Left renal cortex interstitium (tissue), 4 donors: ENCODE measurements at regions not wholly inside any gene's neighbourhood (a gene's known extent, or its start where the extent isn't known, plus 50 kb on each side); places are given as distances from the start of the nearest gene placed in this dataset.
"Not testable (repeated sequence)": the region's sequence is repeated elsewhere in the genome, so short reads cannot be mapped to it uniquely, and the experiment has no call there.

ENCODE experiments used
- DNase-seq, 4 donors: peaks; one replicate each; pipeline ENCODE4 v3.0.0-alpha.2; 2013; ENCODE audit warnings: low read depth in 4 of 4, low spot score in 2 of 4, missing footprints in 1 of 4

DNA sequence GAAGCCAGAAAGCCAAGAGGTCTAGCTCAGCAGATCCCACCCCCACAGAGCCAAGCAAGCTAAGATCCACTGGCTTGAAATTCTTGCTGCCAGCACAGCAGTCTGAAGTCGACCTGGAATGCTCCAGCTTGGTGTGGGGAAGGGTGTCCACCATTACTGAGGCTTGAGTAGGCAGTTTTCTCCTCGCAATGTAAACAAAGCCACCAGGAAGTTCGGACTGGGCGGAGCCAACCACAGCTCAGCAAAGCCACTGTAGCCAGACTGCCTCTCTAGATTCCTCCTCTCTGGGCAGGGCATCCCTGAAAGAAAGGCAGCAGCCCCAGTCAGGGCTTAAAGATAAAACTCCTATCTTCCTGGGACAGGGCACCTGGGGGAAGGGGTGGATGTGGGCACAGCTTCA, 495.0 kb upstream of the GYPC start:
- not testable (repeated sequence) for DNase-seq

DNA sequence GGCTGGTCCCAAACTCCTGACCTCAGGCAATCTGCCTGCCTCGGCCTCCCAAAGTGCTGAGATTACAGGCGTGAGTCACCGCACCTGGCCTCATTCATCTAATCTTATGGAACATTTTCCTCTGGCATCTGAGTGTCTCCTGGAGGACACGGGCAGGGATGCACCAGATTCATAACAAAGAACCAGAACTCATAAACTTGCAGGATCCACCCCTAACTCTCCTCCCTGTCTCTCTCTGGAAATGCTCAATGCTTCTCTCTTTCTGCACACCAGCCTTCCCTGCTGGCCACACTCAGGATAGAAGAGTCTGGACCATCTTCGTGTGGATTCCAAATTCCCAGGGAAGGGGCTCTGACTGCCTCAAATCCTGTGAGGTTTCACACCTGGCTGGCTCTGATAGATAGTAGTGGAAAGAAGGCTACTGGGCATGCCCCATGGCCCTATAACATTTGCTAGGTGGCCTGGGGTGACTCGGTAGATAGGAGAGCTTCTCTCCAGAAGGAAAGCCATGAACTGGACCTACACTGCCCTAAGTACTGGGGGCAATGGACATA, 483.2 kb upstream of the GYPC start:
- DNase-seq, result no peak

DNA sequence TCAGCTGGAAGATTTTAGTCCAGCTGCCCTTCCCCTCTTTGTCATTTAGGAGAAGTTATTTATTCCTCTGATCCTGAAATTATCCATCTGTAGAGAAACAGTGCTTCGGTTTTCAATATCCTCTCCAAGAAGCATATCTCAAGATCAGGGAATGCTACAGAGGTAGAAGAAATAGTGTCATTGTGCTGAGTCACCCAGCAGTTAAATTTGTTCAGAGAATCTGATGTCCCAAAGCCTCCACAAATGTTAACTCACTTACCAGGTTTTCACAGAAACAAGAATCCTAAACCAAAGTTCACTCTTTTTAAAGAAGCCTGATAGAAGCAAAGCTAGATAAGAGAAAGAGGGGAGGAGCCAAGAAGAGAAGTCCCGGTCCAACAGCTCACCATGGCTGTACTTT, 480.7 kb upstream of the GYPC start:
- DNase-seq, result no peak

DNA sequence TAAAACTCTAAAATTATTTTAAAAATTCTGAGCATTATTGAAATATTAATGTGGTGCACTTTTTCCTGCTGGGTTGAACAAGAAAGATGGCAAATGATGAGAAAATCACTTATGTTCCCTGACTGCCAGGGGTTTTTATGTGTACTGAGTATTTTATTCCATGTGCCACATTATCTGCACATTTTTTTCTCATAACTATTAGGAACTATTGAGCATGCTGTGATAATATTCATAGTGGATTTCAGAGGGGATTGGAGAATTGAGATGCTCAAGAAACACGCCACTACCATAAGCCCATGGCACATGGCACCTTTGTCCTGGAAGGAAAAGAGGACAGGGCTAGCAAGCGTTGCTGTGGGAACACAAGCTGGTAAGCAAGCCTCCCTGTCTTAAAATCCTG, 478.5 kb upstream of the GYPC start:
- no peak for DNase-seq

DNA sequence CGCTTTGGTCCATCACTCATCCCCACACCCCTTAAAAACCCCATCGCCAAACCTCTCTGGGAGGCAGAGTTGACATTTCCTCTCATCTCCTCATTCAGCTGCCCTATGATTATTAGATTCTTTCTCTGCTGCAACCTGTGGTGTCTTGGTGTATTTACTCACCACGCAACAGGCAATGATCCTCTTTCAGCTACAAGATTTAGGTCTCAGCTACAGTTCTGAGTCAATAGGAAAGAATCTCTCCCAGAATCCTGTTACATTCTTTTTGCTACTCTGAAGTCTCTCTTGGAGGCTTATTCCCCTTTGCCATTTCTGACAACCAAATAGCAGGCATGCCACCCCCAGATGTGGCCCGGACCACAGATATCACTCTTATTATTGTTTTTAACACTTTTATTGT, 468.3 kb upstream of the GYPC start:
- no peak for DNase-seq

DNA sequence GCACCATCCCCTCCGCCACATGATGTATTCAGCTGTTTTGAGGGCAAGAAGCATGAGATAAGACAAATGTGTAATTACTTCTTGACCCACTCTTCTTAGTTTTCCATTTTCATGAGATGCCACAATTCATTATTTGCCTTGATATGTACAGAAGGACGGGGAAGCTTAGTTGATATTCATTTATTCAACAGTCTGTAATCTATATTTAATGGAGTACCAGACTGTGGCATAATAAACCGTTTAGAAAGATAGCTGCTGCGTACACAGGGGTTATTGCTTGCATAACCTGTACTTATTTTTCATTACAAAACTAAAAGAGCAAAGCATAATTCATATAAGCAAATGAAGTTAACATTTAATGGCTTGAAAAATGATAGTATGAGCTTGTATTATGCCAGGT, 466.4 kb upstream of the GYPC start:
- no peak for DNase-seq

DNA sequence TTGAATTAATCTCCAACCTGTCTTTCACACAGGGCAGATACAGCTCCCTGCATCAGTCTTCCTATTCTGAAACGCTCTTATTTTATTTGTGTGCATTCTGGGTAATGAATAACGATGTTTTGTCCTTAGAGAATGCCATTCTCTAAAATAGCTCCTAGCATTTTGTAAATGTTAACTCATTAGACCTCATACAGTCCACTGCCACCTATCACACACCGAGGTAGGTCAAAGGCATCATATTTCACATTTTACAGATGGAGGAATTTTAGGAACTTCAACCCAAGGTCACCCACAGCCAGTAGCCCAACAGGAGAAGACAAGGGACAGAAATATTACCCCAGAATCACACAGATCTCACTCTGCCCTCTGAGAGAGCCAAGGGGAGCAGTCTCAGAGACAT, 455.4 kb upstream of the GYPC start:
- no peak for DNase-seq

DNA sequence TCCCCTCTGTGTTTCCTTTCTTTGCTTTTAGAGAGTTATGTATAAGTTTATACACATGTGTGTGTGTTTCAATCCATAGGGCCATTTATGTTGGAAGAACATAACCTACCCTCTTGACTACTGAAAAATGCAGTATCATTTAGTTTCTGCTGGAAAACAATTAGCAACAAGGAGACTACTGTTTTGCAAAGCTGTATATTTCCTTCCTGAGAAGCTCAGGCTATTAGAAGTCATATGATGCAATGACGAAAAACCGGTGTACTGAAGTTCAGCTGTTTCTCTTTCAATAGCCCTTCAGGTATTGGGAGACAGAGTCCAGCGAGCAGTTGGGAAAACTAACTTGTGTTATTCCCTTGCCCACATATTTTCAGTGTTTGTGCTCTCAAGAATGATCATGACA, 447.7 kb upstream of the GYPC start:
- no peak for DNase-seq

DNA sequence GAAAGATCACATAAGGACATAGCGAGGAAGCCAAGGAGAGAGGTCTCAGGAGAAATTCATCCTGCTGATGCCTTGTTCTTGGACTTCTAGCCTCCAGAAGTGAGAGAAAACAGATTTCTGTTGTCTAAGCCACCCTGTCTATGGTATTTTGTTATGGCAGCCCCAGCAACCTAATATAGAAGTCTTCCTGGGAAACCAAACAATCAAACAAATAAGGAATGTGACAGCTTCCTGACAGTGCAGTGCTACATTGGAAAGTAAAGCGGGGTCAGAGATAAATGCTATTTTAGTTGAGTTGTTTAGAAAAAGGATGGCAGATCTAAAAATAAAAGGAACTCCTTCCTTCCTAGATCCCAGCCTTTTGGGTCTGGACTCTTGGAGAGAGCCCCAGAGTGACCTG, 443.2 kb upstream of the GYPC start:
- DNase-seq, result no peak

DNA sequence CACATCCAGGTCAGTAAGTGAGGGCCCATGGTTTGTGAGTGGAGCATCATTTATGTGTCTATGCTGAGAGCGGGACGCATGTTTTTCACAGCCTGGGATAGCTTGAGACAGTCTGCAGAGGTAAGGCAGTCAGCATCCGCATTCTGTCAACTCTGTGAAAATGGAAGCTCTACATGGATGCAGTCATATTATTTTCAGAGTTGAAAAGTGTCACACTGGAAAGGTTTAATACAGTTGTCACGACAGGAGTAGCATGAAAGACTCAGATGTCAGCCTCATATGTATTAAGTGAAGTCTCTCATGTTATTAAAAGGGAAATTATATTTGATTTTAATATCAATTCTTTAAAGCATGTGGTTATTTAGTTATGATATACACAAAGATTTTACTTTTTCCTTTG, 436.9 kb upstream of the GYPC start:
- DNase-seq, result no peak

DNA sequence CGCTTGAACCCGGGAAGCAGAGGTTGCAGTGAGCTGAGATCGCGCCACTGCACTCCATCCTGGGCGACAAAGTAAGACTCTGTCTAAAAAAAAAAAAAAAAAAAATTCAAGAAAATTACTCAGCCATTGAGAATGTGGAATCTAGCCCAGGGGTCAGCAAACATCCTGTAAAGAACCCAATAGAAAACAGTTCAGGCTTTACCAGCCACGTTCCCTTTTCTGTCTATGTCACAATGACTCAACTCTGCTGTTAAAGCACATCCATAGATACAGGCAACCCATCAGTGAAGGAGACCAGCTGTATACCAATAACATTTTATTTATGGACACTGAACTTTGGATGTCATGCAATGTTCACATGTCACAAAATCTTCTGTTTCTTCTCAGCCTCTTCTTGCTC, 435.6 kb upstream of the GYPC start:
- peak in 1 of 4 donors; percentile 8 for DNase-seq

DNA sequence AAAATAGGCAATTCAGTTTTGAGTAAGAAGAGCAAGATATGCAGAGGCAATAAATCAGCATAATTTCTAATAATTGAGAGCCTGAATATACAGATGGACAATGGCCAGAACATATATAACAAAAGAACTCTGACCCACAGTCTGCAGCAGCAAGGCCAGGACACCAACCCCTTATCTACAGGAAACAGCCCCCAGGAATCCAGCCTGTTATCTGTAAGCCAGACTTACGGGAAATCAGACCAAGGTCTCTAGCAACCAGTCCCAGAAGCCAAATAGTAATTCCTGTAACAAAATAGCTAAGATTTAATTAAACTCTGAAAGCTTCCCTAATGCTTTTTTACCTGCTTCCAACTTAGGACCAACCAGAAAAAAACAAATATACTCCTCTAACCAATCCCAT, 434.5 kb upstream of the GYPC start:
- no peak for DNase-seq

DNA sequence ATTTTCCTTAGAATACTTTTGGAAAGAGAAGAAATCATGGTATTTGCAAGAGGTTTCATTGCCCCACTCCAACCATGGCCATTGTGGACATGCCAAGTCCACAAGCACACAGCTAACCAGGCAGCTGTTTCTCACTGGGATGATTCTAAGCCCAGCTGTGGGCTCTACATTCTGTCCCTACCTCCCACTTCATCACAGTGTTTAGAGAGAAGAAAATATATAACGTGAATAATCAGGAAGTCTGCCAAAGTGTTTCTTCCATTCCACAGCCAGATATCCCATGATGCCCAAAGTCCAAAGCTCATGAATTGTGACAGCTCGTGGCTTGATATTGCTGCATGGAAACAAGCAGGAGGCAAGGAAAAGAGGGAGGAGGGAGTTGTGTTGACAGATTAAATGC, 433.7 kb upstream of the GYPC start:
- no peak for DNase-seq

DNA sequence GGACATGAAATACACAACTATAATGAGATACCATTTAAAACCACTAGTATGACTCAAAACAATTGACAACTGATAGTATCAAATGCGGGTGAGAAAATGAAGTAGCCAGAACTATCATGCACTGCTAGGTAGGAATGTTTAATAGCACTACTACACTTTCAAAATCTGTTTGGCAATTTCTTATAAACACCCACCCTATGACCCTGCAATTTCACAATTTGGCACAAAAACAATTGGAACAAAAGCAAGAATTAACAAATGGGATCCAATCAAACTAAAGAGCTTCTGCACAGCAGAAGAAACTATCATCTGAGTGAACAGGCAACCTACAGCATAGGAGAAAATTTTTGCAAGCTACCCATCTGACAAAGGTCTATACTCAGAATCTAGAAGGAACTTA, 431.2 kb upstream of the GYPC start:
- no peak for DNase-seq

DNA sequence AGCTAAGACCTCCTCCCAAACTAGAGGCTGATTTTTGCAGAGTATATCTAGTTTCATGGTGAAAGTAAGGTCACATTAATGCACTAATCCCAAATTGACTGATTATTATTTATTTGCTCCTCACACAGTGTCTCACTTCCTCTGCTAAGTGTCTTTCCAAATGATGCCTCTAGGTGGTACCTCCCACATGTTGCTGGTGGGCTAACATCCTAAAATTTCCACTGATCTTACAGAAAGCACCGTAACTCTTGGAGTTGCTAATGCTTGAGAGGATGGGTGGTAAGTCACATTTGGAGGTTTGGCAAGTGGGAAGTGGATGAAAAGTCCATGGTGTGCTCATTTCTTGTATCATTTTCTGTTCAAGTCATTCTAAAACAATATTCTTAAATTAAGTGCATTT, 428.7 kb upstream of the GYPC start:
- DNase-seq, result no peak

DNA sequence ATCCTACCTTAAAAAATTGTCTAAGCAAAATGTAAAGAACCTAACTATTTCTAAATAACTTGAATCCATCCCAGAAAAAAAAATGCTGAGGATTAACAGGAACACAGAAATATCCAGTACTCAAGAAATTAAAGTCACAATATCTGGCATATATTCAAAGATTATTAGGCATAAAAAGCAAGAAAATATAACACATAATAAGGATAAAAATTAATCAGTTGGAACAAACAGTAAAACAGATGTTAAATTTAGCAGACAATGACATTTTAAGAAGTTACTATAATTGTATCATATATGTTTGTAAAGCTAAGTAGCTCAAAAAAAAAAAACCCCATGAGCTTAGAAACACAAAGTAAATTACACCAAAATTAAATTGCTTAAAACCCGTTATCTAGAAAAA, 427.4 kb upstream of the GYPC start:
- DNase-seq, result no peak

DNA sequence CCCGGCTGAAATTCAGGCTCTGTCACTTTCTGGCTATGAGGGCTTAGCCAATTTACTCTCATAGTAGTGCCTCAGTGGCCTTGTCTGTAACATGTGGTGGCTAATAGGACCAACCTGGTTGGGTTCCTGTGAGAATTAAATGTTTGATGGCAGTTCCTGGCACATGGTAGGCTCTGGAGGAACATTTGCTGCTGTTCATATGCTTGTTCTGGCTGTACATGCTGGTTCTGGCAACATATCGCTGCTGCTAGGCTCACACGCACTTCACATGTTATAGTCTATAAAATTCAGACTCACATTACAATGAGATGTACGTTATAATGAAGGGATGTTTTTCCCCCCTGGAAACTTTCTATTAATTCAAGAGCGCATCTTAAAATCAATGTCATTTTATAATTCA, 417.7 kb upstream of the GYPC start:
- no peak for DNase-seq

DNA sequence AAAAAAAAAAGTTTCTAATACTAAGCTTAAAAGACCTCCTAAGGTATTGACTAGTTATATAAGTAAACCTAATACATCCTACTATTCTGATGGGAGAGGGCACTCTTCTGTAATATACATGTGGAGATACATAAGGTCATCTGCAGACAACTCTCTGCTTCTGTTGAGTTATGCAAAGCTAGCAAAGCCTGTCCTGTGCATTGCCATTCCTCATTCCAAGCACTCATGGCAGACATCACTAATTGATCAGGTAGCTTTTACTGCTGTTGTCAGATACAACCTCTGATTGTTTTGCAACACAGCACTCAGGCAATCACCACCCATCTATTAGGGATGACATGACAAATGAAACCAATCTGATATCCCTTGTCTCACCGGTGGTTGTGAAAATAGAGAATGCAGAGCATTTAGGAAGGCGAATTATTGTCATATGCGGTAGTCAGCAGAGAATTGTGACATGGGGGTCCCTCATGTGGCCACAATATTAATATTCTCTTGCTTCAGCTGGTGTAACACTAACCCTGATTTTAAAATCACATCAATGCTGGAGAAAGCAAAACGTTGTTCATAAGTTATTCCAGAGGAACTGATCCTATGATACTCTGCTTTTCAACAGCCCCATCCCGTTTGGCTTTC, 416.5 kb upstream of the GYPC start:
- DNase-seq, result no peak

DNA sequence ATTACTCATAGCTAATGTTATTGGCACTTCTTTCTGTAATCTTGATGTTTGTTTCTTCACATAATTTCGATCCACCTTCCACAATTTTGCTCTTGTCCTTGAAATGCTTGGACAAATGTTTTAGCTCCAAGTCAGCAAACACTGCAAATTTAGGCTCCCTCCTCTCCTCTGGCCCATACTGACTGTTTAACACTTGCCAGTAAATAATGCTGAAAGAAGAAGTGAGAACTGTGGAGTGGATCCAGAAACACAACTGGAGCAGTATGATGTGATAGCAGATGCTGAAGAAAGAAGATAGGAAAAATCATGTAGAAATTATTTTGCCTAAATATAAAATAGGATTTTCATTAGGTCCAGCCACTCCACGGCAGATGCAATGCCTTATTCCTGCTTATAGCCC, 415.0 kb upstream of the GYPC start:
- no peak for DNase-seq

DNA sequence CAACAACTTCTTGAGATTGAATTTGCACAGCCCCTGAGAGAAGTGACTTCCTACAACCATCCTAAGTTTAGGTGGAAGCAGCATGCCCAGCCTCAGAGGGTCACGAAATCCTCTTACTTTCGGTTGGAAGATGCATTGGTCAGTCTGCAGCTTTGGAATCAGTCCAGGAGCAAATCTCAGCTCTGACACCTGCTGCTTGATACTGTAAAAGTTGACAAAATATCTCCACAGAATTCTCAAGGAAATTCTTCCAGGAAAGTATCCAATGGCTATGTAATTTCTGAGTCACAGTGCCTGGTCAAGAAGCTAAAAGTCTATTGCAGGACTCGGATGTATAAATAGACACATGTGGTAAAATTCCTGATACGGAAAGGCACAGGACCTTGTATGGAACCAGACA, 414.5 kb upstream of the GYPC start:
- no peak for DNase-seq

DNA sequence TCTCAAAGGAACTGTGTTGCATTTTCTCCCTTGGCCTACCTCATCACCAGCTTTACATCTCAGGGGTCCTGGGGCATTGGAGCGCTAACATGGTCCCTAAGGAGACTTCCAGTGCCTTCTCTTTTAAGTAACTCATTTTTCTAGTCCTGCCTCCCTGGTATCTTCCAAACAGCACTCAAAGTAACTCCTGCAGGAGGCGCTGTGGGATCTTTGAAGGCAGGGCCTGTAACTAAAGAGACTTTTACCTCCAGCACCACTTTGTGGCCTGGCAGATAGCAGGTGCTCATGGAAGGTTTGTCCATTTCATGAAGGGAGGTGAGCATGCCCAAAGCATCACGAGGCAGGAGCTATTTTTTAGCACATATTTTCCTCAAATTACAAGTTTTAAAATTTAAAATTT, 411.0 kb upstream of the GYPC start:
- peak in 1 of 4 donors; percentile 9 for DNase-seq

DNA sequence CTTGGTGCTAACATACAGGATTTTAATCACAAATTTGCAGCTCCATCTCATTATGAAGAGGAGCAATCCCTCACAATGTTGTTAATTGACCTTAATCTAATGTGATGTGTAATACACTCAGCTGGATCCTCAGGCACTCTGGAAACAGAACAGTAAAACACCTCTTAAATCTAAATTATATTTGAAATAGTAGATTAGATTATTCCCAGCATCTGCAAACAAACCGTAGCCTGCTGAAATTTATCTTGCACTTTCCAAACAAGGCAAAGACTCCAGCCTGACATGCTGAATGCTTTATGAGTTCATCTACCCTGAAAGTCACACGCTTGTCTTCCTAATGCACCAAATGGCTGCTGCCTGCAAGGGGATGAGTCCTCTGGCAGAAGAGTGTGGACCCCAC, 402.3 kb upstream of the GYPC start:
- no peak for DNase-seq

DNA sequence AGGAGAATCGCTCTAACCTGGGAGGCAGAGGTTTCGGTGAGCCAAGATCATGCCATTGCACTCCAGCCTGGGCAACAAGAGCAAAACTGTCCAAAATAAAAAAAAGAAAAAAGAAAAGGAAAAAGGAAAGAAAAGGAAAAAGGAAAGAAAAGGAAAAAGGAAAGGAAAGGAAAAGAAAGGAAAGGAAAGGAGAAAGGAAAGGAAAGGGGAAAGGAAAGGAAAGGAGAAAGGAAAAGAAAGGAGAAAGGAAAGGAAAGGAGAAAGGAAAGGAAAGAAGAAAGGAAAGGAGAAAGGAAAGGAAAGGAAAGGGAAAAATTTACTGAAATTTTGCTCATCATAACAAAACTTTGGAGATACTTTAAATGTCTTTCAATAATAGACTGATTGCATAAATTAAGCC, 391.3 kb upstream of the GYPC start:
- no peak for DNase-seq
